CD4-positive, alpha-beta T cell (primary cell): ENCODE measurements at regions not wholly inside any gene's neighbourhood (a gene's known extent, or its start where the extent isn't known, plus 50 kb on each side); places are given as distances from the start of the nearest gene placed in this dataset.
"Not testable (repeated sequence)": the region's sequence is repeated elsewhere in the genome, so short reads cannot be mapped to it uniquely, and the experiment has no call there.

Experiments used
- ATAC-seq: fragments of 200-7000 bp; cut with Tn5 transposase; one replicate; pipeline ENCODE4 v1.10.0; 2022; ENCODE audit warnings: mild to moderate bottlenecking; ENCODE audit not compliant: poor library complexity
- CTCF ChIA-PET: fragments of 350-600 bp; sonication (Branson Sonifier 250); formaldehyde crosslinking; loops from one replicate; lab custom pipeline; 2021; ENCODE audit warnings: antibody characterized with exemption, inconsistent platforms; lab: Charles Lee
- POLR2A ChIA-PET: fragments of 350-600 bp; sonication (Branson Sonifier 250); formaldehyde crosslinking; loops from one replicate; lab custom pipeline; 2021; ENCODE audit warnings: antibody characterized with exemption, inconsistent platforms; lab: Charles Lee
- DNase-seq, 14 experiments: peaks; one replicate each; pipeline ENCODE4 v3.0.0-alpha.2; 2013 to 2020; ENCODE audit warnings: mixed read lengths in 2 of 14
- H3K27ac ChIP-seq, 2 donors: one replicate each; pipeline versions ENCODE4 v1.5.1 to v1.7.0; 2013; ENCODE audit warnings: low read length in 2 of 2, low read depth in 1 of 2, mild to moderate bottlenecking in 1 of 2
- H3K27me3 ChIP-seq, 2 experiments: 1 replicate in 1 of 2; 2 replicates in 1 of 2; pipeline versions ENCODE4 v1.6.1 to v1.7.0; 2013; ENCODE audit warnings: low read length in 2 of 2, control low read depth in 1 of 2, mild to moderate bottlenecking in 1 of 2, moderate library complexity in 1 of 2; ENCODE audit not compliant: insufficient read depth in 2 of 2, control insufficient read depth in 1 of 2
- H3K36me3 ChIP-seq: one replicate; pipeline ENCODE4 v1.6.1; 2013; ENCODE audit warnings: low read length, control low read depth; ENCODE audit not compliant: insufficient read depth
- H3K4me1 ChIP-seq: one replicate; pipeline ENCODE4 v1.6.1; 2013; ENCODE audit warnings: low read length, control low read depth; ENCODE audit not compliant: insufficient read depth
- H3K4me3 ChIP-seq: one replicate; pipeline ENCODE4 v1.5.1; 2013; ENCODE audit warnings: mild to moderate bottlenecking, low read length, moderate library complexity
- H3K9me3 ChIP-seq, 2 experiments: 1 replicate in 1 of 2; 2 replicates in 1 of 2; pipeline versions ENCODE4 v1.6.1 to v1.7.0; 2013; ENCODE audit warnings: low read length in 2 of 2, mild to moderate bottlenecking in 2 of 2, control low read depth in 1 of 2, moderate library complexity in 1 of 2; ENCODE audit not compliant: control insufficient read depth in 1 of 2, insufficient read depth in 1 of 2
- H3K27ac Mint-ChIP-seq: one replicate; pipeline ENCODE4 v1.8.0; 2020; ENCODE audit warnings: mixed read lengths
- H3K27me3 Mint-ChIP-seq: one replicate; pipeline ENCODE4 v1.8.0; 2021; ENCODE audit warnings: mixed read lengths
- H3K36me3 Mint-ChIP-seq: one replicate; pipeline ENCODE4 v1.8.0; 2021; ENCODE audit warnings: low read depth, mixed read lengths
- H3K4me1 Mint-ChIP-seq: one replicate; pipeline ENCODE4 v1.8.0; 2021; ENCODE audit warnings: low read depth, mixed read lengths
- H3K4me3 Mint-ChIP-seq: one replicate; pipeline ENCODE4 v1.8.0; 2020; ENCODE audit warnings: mild to moderate bottlenecking, mixed read lengths
- H3K9me3 Mint-ChIP-seq: one replicate; pipeline ENCODE4 v1.8.0; 2020; ENCODE audit warnings: mixed read lengths
- intact Hi-C, 2 experiments: fragments of 100-400 bp; cut with DNase I in 1 of 2; cut with micrococcal nuclease in 1 of 2; formaldehyde crosslinking; loops; one replicate each; pipeline versions ENCODE4 v1.15.1 to v1.9.0; 2023 to 2025; cut with DNase I, micrococcal nuclease
- TF ChIP-seq, protein P1 (sequence below): fragments of 200-600 bp; IDR thresholded peaks from one replicate; pipeline ENCODE4 v1.8.0; 2022; ENCODE audit warnings: antibody characterized with exemption, mild to moderate bottlenecking

DNA sequence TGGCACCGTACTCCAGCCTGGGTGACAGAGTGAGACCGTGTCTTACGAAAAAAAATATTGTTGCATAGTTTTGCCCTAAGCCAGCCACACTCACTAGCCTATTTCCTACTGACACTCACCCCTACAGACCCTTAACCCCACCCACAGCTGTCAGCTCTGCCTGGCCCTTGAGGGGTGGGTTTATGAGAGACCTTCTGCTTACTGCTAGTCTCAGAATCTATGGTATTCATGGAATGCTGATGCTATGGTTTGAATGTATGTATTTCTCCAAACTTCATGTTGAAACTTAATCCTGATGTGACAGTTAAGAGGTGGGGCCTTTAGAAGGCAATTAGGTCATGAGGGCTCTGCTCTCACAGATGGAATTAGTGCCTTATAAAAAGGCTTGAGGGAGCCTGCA, 79.2 kb upstream of the LRCH1 start:
- H3K27me3 Mint-ChIP-seq: no peaks in the 10 kb centered on the region
- H3K27ac Mint-ChIP-seq: no peak overlapping the region
- TF ChIP-seq, protein P1, sequence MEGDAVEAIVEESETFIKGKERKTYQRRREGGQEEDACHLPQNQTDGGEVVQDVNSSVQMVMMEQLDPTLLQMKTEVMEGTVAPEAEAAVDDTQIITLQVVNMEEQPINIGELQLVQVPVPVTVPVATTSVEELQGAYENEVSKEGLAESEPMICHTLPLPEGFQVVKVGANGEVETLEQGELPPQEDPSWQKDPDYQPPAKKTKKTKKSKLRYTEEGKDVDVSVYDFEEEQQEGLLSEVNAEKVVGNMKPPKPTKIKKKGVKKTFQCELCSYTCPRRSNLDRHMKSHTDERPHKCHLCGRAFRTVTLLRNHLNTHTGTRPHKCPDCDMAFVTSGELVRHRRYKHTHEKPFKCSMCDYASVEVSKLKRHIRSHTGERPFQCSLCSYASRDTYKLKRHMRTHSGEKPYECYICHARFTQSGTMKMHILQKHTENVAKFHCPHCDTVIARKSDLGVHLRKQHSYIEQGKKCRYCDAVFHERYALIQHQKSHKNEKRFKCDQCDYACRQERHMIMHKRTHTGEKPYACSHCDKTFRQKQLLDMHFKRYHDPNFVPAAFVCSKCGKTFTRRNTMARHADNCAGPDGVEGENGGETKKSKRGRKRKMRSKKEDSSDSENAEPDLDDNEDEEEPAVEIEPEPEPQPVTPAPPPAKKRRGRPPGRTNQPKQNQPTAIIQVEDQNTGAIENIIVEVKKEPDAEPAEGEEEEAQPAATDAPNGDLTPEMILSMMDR: no peak
- DNase-seq: no peak
- ChIA-PET CTCF (no interaction called here), POLR2A (no interaction called here)
- no peak for ATAC-seq
- no peaks in the 10 kb centered on the region for H3K9me3 Mint-ChIP-seq
- H3K4me1 Mint-ChIP-seq: no peaks in the 10 kb centered on the region
- H3K36me3 Mint-ChIP-seq: no peaks in the 10 kb centered on the region
- Histone ChIP-seq H3K36me3 (no peaks in the 10 kb centered on the region), H3K4me3 (no peak overlapping the region), H3K27ac (no peak overlapping the region), H3K9me3 (no peaks in the 10 kb centered on the region), H3K27me3 (no peaks in the 10 kb centered on the region), H3K4me1 (no peaks in the 10 kb centered on the region)
- no peak overlapping the region for H3K4me3 Mint-ChIP-seq
- intact Hi-C loops: no loop called here

- Mint-ChIP-seq H3K27me3 (no peaks in the 10 kb centered on the region), H3K9me3 (no peaks in the 10 kb centered on the region), H3K36me3 (no peaks in the 10 kb centered on the region), H3K4me3 (no peak overlapping the region), H3K4me1 (no peaks in the 10 kb centered on the region), H3K27ac (no peak overlapping the region)
- ChIA-PET POLR2A (no interaction called here), CTCF (no interaction called here)
- TF ChIP-seq, protein P1: no peak
- intact Hi-C loops: no loop called here
- Histone ChIP-seq H3K4me1 (no peaks in the 10 kb centered on the region), H3K27ac (no peak overlapping the region), H3K4me3 (no peak overlapping the region), H3K27me3 (no peaks in the 10 kb centered on the region), H3K36me3 (no peaks in the 10 kb centered on the region), H3K9me3 (no peaks in the 10 kb centered on the region)
- ATAC-seq: no peak
- no peak for DNase-seq
Measured at GRCh38 chr13:46472384-46472783, 80.6 kb upstream of the LRCH1 start.

- H3K4me3 ChIP-seq, H3K36me3 Mint-ChIP-seq, H3K27me3 ChIP-seq, H3K4me1 Mint-ChIP-seq, POLR2A ChIA-PET, H3K27ac ChIP-seq, intact Hi-C loops, H3K9me3 ChIP-seq, DNase-seq, ATAC-seq, H3K27me3 Mint-ChIP-seq, H3K4me1 ChIP-seq, H3K36me3 ChIP-seq, H3K27ac Mint-ChIP-seq, H3K9me3 Mint-ChIP-seq, H3K4me3 Mint-ChIP-seq, CTCF ChIA-PET: not testable (repeated sequence)
Measured at GRCh38 chr13:46469699-46470098, 82.6 kb upstream of the RUBCNL start.
